Activated CD4-positive, alpha-beta T cell treated with anti-CD3 and anti-CD28 coated beads, Interleukin-2, amount 50 U/mL, for 16 hours (primary cell): ENCODE measurements at regions not wholly inside any gene's neighbourhood (a gene's known extent, or its start where the extent isn't known, plus 50 kb on each side); places are given as distances from the start of the nearest gene placed in this dataset.
"Not testable (repeated sequence)": the region's sequence is repeated elsewhere in the genome, so short reads cannot be mapped to it uniquely, and the experiment has no call there.

Experiments used
- DNase-seq: peaks from one replicate; pipeline ENCODE4 v3.0.0-alpha.2; 2020

GRCh38 chr4:170391066-170391740 is 301.4 kb upstream of the AADAT start:
- DNase-seq: no peak

- no peak for DNase-seq
Measured at GRCh38 chr4:170389411-170389810, 299.7 kb upstream of the AADAT start.

- DNase-seq: no peak
Measured at GRCh38 chr4:170388255-170388654, 298.5 kb upstream of the AADAT start.

- DNase-seq: no peak
Measured at GRCh38 chr4:170386971-170387370, 297.2 kb upstream of the AADAT start.

- no peak for DNase-seq
Measured at GRCh38 chr4:170386511-170386910, 296.8 kb upstream of the AADAT start.

GRCh38 chr4:170374770-170375169 is 285.0 kb upstream of the AADAT start:
- peak; percentile 24 for DNase-seq

- DNase-seq: no peak
Measured at GRCh38 chr4:170348945-170349344, 259.2 kb upstream of the AADAT start.

GRCh38 chr4:170347191-170347590 is 257.4 kb upstream of the AADAT start:
- not testable (repeated sequence) for DNase-seq

GRCh38 chr4:170339522-170339921 is 249.8 kb upstream of the AADAT start:
- DNase-seq: peak; percentile 1

GRCh38 chr4:170336238-170336775 is 246.6 kb upstream of the AADAT start:
- DNase-seq: no peak

GRCh38 chr4:170325599-170325998 is 235.8 kb upstream of the AADAT start:
- no peak for DNase-seq

GRCh38 chr4:170323623-170324022 is 233.9 kb upstream of the AADAT start:
- DNase-seq: no peak

GRCh38 chr4:170307182-170307581 is 217.4 kb upstream of the AADAT start:
- no peak for DNase-seq

GRCh38 chr4:170306208-170306607 is 216.5 kb upstream of the AADAT start:
- no peak for DNase-seq

GRCh38 chr4:170305627-170306026 is 215.9 kb upstream of the AADAT start:
- no peak for DNase-seq

- DNase-seq: no peak
Measured at GRCh38 chr4:170281027-170281426, 191.3 kb upstream of the AADAT start.

- no peak for DNase-seq
Measured at GRCh38 chr4:170278460-170278859, 188.7 kb upstream of the AADAT start.

GRCh38 chr4:170274616-170275015 is 184.9 kb upstream of the AADAT start:
- no peak for DNase-seq

- no peak for DNase-seq
Measured at GRCh38 chr4:170272959-170273358, 183.2 kb upstream of the AADAT start.

GRCh38 chr4:170271723-170272122 is 182.0 kb upstream of the AADAT start:
- no peak for DNase-seq

GRCh38 chr4:170270628-170271027 is 180.9 kb upstream of the AADAT start:
- DNase-seq: no peak

GRCh38 chr4:170269950-170270349 is 180.2 kb upstream of the AADAT start:
- no peak for DNase-seq

GRCh38 chr4:170259631-170260153 is 169.9 kb upstream of the AADAT start:
- DNase-seq: peak; percentile 77

- no peak for DNase-seq
Measured at GRCh38 chr4:170256807-170257206, 167.1 kb upstream of the AADAT start.

- no peak for DNase-seq
Measured at GRCh38 chr4:170248576-170248975, 158.8 kb upstream of the AADAT start.
